ENCODE measurements at regions not wholly inside any gene's neighbourhood (a gene's known extent, or its start where the extent isn't known, plus 50 kb on each side); places are given as distances from the start of the nearest gene placed in this dataset.
A peak's percentile ranks its signal among the peaks of the same experiment; 100 is the strongest.

DNA sequence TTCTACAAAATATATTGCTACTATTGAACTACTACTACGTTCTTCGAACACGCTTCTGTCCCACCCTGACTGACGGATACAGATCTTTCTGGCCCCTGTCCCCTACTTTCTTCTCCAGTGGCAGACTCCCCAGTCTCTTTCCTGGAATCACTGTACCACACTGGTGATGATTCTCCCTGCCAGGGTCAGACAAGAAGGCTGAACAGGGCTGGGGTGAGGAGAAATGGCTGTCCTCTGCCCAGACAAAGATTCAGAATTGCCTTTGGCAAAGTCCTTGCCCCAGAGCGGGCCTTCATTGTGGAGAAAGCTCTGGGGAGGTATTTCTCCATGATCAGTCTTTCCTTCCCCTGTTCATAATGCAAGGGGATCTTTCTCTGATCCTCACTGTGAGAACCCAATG lies 1417.1 kb downstream of the BRD1 start:
- no peak for DNase-seq (ENCODE audit: low spot score)
- Histone ChIP-seq H3K27ac (no peak overlapping the region), H3K4me3 (no peak overlapping the region)
- TF ChIP-seq, protein P1, sequence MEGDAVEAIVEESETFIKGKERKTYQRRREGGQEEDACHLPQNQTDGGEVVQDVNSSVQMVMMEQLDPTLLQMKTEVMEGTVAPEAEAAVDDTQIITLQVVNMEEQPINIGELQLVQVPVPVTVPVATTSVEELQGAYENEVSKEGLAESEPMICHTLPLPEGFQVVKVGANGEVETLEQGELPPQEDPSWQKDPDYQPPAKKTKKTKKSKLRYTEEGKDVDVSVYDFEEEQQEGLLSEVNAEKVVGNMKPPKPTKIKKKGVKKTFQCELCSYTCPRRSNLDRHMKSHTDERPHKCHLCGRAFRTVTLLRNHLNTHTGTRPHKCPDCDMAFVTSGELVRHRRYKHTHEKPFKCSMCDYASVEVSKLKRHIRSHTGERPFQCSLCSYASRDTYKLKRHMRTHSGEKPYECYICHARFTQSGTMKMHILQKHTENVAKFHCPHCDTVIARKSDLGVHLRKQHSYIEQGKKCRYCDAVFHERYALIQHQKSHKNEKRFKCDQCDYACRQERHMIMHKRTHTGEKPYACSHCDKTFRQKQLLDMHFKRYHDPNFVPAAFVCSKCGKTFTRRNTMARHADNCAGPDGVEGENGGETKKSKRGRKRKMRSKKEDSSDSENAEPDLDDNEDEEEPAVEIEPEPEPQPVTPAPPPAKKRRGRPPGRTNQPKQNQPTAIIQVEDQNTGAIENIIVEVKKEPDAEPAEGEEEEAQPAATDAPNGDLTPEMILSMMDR (IDR thresholded peaks at IDR 0.05) = no peak

DNA sequence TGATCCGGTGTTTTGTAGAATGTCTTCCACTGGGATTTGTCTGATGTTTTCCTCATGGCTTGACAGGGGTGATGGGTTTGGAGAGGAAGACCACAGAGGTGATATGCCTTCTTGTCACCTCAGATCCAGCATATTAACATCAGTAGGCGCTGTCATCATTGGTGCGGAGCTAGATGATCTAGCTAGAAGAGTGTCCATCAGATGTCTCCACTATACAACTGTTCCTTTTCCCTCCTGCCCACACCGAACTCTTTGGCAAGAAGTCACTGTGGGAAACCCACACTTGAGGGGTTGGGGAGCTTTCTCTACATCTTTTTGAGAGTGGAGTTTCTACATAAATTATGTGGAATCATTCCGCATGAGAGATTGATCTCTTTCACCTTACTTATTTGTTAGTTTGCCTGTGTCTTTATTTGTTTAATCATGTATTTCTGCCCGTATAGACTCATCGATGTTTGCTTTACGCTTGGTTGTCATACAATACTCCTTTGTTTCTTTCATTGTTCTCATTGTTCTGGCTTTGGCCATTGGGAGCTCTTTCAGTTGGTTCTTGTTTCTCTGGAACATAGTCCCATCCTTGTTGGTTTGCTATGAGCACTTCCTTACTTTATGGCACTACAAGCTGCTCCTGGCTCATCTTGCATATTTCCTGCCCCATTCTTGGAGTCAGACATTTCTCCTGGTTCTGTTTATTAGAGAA lies 1420.3 kb downstream of the BRD1 start:
- DNase-seq (ENCODE audit: low spot score) = no peak
- Histone ChIP-seq H3K27ac (no peak overlapping the region), H3K4me3 (no peak overlapping the region)
- TF ChIP-seq, protein P1 (IDR thresholded peaks at IDR 0.05) = no peak

DNA sequence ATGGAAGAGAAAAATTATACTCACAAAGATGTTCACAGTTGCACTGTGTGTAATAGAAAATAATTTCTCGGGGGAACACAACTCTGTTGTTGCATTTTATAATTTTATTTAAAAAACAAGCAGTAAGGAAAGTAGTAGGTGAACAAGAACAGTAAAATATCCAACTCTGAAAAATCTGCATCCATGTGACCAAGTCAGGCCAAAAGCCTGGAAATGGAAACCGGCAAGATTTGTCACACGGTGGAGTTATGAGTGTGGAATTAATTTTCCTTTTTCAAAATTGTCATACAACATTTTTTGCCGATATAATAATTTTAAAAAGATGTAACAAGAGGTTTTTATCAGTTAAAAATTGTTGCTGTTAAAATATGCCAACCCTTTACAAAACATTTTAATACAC lies 1421.5 kb downstream of the BRD1 start:
- H3K27ac ChIP-seq = no peak overlapping the region
- TF ChIP-seq, protein P1 (IDR thresholded peaks at IDR 0.05) = no peak
- H3K4me3 ChIP-seq = no peak overlapping the region
- DNase-seq (ENCODE audit: low spot score) = no peak

DNA sequence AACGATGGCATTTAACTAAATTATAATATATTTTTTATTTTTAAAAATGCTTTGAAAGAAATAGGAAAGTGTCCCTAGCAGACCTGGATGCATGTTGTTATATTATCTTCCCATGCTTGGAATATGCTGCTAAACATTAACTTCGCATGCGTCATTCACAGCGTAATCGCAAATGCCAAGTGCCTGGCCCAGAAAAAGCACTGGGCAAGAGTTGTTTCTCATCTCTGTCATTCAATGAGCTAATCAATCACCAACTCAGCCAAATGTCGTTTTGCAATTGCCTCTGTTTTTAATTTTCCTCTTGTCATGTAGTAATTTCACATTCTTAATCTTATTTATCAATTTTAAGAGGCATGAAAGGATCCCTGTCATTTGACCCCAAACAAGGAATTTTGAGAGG lies 1421.9 kb downstream of the BRD1 start:
- Histone ChIP-seq H3K4me3 (no peak overlapping the region), H3K27ac (no peak overlapping the region)
- DNase-seq (ENCODE audit: low spot score) = no peak
- TF ChIP-seq, protein P1 (IDR thresholded peaks at IDR 0.05) = no peak

DNA sequence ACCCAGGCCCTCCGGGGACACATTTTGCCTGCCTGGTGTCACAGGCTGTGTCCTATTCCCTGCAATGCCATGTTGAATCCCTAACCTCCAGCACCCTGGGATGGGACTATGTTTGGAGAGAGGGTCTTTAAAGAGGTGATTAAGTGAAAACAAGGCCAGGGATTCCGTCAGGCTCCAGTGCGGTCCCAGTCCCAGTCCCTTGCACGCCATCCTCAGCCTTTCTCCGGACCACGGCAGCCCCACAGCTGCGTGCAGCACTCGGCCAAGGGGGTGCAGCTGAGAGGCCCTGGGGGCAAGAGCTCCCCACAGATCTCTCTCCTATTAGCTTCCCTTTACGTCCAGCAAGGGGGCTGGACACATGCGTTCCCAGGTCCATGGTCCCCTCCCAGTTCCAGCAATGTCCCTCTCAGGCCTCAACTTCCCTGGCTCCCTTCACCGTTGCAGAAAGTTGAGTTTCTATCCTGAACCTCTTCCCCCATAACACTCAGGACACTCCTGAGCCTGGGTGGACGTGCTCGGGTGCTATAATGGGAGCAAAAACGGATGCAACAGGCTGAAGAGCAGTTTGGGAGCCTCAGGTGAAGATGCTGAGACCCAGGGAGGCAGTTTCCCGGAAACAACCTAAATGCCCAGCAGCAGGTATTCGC lies 1422.7 kb downstream of the BRD1 start:
- Histone ChIP-seq H3K27ac (no peak overlapping the region), H3K4me3 (no peak overlapping the region)
- TF ChIP-seq, protein P1 (IDR thresholded peaks at IDR 0.05) = no peak
- DNase-seq (ENCODE audit: low spot score) = no peak

DNA sequence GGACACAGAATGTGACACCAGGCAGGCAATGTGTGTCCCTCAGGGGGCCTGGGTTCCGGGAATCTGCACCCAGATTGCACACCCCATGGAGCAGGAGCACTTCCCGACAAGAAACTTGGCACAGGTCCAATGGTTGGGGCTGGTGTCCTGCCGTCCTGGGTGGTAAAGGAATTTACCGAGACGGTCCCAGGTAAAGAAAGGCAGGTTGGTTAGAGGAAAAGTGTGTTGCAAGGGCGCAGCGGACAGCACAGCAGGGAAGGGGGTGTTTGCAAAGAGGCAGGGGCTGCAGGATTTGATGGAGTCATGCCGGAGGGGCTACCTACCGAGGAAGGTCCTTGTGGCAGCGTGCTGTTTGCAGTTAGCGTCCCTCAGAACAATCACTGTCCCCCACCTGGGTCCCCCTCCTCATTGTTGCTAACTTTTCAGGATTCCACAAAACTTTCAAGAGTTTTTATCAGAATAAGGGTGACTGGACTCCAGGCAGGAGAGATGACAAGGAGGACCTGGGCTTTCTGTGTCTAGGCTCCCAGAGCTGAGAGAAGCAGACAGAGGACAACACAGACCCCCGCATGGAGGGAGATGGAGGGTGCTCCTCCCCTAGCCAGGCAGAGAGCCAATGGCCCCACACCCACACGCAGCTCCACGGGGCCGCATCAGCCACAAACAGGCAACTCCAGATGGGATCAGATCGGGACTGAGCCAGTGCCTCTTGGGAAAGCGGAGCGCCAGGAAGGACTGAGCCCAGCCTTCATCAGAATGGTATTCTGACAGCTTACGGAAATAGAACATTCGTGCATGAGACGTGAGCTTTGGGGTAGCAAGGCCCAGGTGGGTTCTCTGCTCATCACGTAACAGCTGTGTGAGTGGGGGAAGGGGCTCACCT lies 1423.9 kb downstream of the BRD1 start:
- DNase-seq (ENCODE audit: low spot score) = peak; percentile 63
- H3K27ac ChIP-seq = no peak overlapping the region
- TF ChIP-seq, protein P1 (IDR thresholded peaks at IDR 0.05) = no peak

More for the DNA sequence above, 1423.9 kb downstream of the BRD1 start:
- H3K4me3 ChIP-seq = no peak overlapping the region
